ENCODE measurements at regions not wholly inside any gene's neighbourhood (a gene's known extent, or its start where the extent isn't known, plus 50 kb on each side); places are given as distances from the start of the nearest gene placed in this dataset.

- Mint-ChIP-seq H3K36me3 (no peaks in the 10 kb centered on the region), H3K4me3 (no peak overlapping the region), H3K4me1 (no peaks in the 10 kb centered on the region), H3K27me3 (no peaks in the 10 kb centered on the region), H3K27ac (no peak overlapping the region), H3K9me3 (peaks cover 0 to 33% (median 11%) of the 10 kb centered on the region in 7 donors)
- Histone ChIP-seq H3K36me3 (ENCODE audit: control insufficient read depth, insufficient read depth, low read length) (no peaks in the 10 kb centered on the region), H3K4me3 (ENCODE audit: low read depth, low read length) (no peak overlapping the region), H3K27ac (ENCODE audit: insufficient read depth, low read length, poor library complexity, severe bottlenecking) (no peak overlapping the region), H3K9me3 (ENCODE audit: control insufficient read depth in 2 of 2, low read length in 2 of 2) (no peaks in the 10 kb centered on the region), H3K4me1 (ENCODE audit: control insufficient read depth, insufficient read depth, low read length, poor library complexity, severe bottlenecking) (no peaks in the 10 kb centered on the region), H3K27me3 (ENCODE audit: control insufficient read depth, insufficient read depth, low read length) (no peaks in the 10 kb centered on the region)
- no peak for DNase-seq
- no peak for ATAC-seq (ENCODE audit: low read depth in 2 of 2)
These were observed 1935.3 kb upstream of the WWC1 start for GRCh38 chr5:166356096-166356495.

GRCh38 chr5:166358127-166358830 lies 1933.2 kb upstream of the WWC1 start:
- no peaks in the 10 kb centered on the region for H3K27me3 ChIP-seq (ENCODE audit: control insufficient read depth, insufficient read depth, low read length)
- Mint-ChIP-seq H3K27ac (no peak overlapping the region), H3K36me3 (no peaks in the 10 kb centered on the region), H3K4me1 (no peaks in the 10 kb centered on the region), H3K4me3 (no peak overlapping the region), H3K9me3 (peaks cover 0 to 41% (median 15%) of the 10 kb centered on the region in 7 donors), H3K27me3 (no peaks in the 10 kb centered on the region)
- ATAC-seq (ENCODE audit: low read depth in 2 of 2) (no peak), DNase-seq (no peak)
- no peak overlapping the region for H3K27ac ChIP-seq (ENCODE audit: insufficient read depth, low read length, poor library complexity, severe bottlenecking)
- no peaks in the 10 kb centered on the region for H3K9me3 ChIP-seq (ENCODE audit: control insufficient read depth in 2 of 2, low read length in 2 of 2)
- H3K4me1 ChIP-seq (ENCODE audit: control insufficient read depth, insufficient read depth, low read length, poor library complexity, severe bottlenecking) = no peaks in the 10 kb centered on the region
- no peaks in the 10 kb centered on the region for H3K36me3 ChIP-seq (ENCODE audit: control insufficient read depth, insufficient read depth, low read length)
- H3K4me3 ChIP-seq (ENCODE audit: low read depth, low read length) = no peak overlapping the region

- peaks cover 0 to 33% (median 7%) of the 10 kb centered on the region in 7 donors for H3K9me3 Mint-ChIP-seq
- Histone ChIP-seq H3K27ac (ENCODE audit: insufficient read depth, low read length, poor library complexity, severe bottlenecking) (no peak overlapping the region), H3K9me3 (ENCODE audit: control insufficient read depth in 2 of 2, low read length in 2 of 2) (peaks cover 3 to 9% of the 10 kb centered on the region in 2 experiments), H3K4me3 (ENCODE audit: low read depth, low read length) (no peak overlapping the region), H3K4me1 (ENCODE audit: control insufficient read depth, insufficient read depth, low read length, poor library complexity, severe bottlenecking) (no peaks in the 10 kb centered on the region), H3K27me3 (ENCODE audit: control insufficient read depth, insufficient read depth, low read length) (no peaks in the 10 kb centered on the region), H3K36me3 (ENCODE audit: control insufficient read depth, insufficient read depth, low read length) (no peaks in the 10 kb centered on the region)
- H3K27me3 Mint-ChIP-seq = no peaks in the 10 kb centered on the region
- H3K4me1 Mint-ChIP-seq = no peaks in the 10 kb centered on the region
- H3K27ac Mint-ChIP-seq = no peak overlapping the region
- no peak for DNase-seq
- H3K4me3 Mint-ChIP-seq = no peak overlapping the region
- no peaks in the 10 kb centered on the region for H3K36me3 Mint-ChIP-seq
- no peak for ATAC-seq (ENCODE audit: low read depth in 2 of 2)
These were observed 1928.2 kb upstream of the WWC1 start for GRCh38 chr5:166363087-166363760.

- no peaks in the 10 kb centered on the region for H3K36me3 Mint-ChIP-seq
- H3K4me1 Mint-ChIP-seq = no peaks in the 10 kb centered on the region
- H3K27me3 Mint-ChIP-seq = no peaks in the 10 kb centered on the region
- Histone ChIP-seq H3K27ac (ENCODE audit: insufficient read depth, low read length, poor library complexity, severe bottlenecking) (no peak overlapping the region), H3K4me1 (ENCODE audit: control insufficient read depth, insufficient read depth, low read length, poor library complexity, severe bottlenecking) (no peaks in the 10 kb centered on the region), H3K36me3 (ENCODE audit: control insufficient read depth, insufficient read depth, low read length) (no peaks in the 10 kb centered on the region), H3K27me3 (ENCODE audit: control insufficient read depth, insufficient read depth, low read length) (no peaks in the 10 kb centered on the region), H3K4me3 (ENCODE audit: low read depth, low read length) (no peak overlapping the region), H3K9me3 (ENCODE audit: control insufficient read depth in 2 of 2, low read length in 2 of 2) (peaks cover 3 to 9% of the 10 kb centered on the region in 2 experiments)
- no peak overlapping the region for H3K4me3 Mint-ChIP-seq
- ATAC-seq (ENCODE audit: low read depth in 2 of 2) (no peak), DNase-seq (no peak)
- no peak overlapping the region for H3K27ac Mint-ChIP-seq
- peaks cover 0 to 28% (median 9%) of the 10 kb centered on the region in 7 donors for H3K9me3 Mint-ChIP-seq
These were observed 1926.3 kb upstream of the WWC1 start for GRCh38 chr5:166365164-166365563.

GRCh38 chr5:166367391-166367790 lies 1924.1 kb upstream of the WWC1 start:
- Histone ChIP-seq H3K36me3 (ENCODE audit: control insufficient read depth, insufficient read depth, low read length) (no peaks in the 10 kb centered on the region), H3K9me3 (ENCODE audit: control insufficient read depth in 2 of 2, low read length in 2 of 2) (peaks cover 3 to 15% of the 10 kb centered on the region in 2 experiments), H3K4me3 (ENCODE audit: low read depth, low read length) (no peak overlapping the region), H3K4me1 (ENCODE audit: control insufficient read depth, insufficient read depth, low read length, poor library complexity, severe bottlenecking) (no peaks in the 10 kb centered on the region), H3K27ac (ENCODE audit: insufficient read depth, low read length, poor library complexity, severe bottlenecking) (no peak overlapping the region), H3K27me3 (ENCODE audit: control insufficient read depth, insufficient read depth, low read length) (no peaks in the 10 kb centered on the region)
- ATAC-seq (ENCODE audit: low read depth in 2 of 2) (no peak), DNase-seq (no peak)
- H3K27me3 Mint-ChIP-seq = no peaks in the 10 kb centered on the region
- peaks cover 0 to 21% (median 8%) of the 10 kb centered on the region in 7 donors for H3K9me3 Mint-ChIP-seq
- H3K4me3 Mint-ChIP-seq = no peak overlapping the region
- no peak overlapping the region for H3K27ac Mint-ChIP-seq
- no peaks in the 10 kb centered on the region for H3K36me3 Mint-ChIP-seq
- H3K4me1 Mint-ChIP-seq = no peaks in the 10 kb centered on the region

GRCh38 chr5:166369346-166369745 lies 1922.1 kb upstream of the WWC1 start:
- no peaks in the 10 kb centered on the region for H3K36me3 Mint-ChIP-seq
- no peak for DNase-seq
- H3K4me1 Mint-ChIP-seq = no peaks in the 10 kb centered on the region
- no peak overlapping the region for H3K27ac ChIP-seq (ENCODE audit: insufficient read depth, low read length, poor library complexity, severe bottlenecking)
- H3K36me3 ChIP-seq (ENCODE audit: control insufficient read depth, insufficient read depth, low read length) = no peaks in the 10 kb centered on the region
- no peaks in the 10 kb centered on the region for H3K27me3 ChIP-seq (ENCODE audit: control insufficient read depth, insufficient read depth, low read length)
- no peak for ATAC-seq (ENCODE audit: low read depth in 2 of 2)
- H3K27ac Mint-ChIP-seq = no peak overlapping the region
- peaks cover 0 to 11% (median 3%) of the 10 kb centered on the region in 7 donors for H3K9me3 Mint-ChIP-seq
- H3K4me3 Mint-ChIP-seq = no peak overlapping the region
- H3K9me3 ChIP-seq (ENCODE audit: control insufficient read depth in 2 of 2, low read length in 2 of 2) = peaks cover 3 to 8% of the 10 kb centered on the region in 2 experiments
- H3K4me1 ChIP-seq (ENCODE audit: control insufficient read depth, insufficient read depth, low read length, poor library complexity, severe bottlenecking) = no peaks in the 10 kb centered on the region
- no peaks in the 10 kb centered on the region for H3K27me3 Mint-ChIP-seq
- H3K4me3 ChIP-seq (ENCODE audit: low read depth, low read length) = no peak overlapping the region

GRCh38 chr5:166369807-166370206 lies 1921.6 kb upstream of the WWC1 start:
- H3K36me3 Mint-ChIP-seq = no peaks in the 10 kb centered on the region
- Histone ChIP-seq H3K27ac (ENCODE audit: insufficient read depth, low read length, poor library complexity, severe bottlenecking) (no peak overlapping the region), H3K27me3 (ENCODE audit: control insufficient read depth, insufficient read depth, low read length) (no peaks in the 10 kb centered on the region), H3K4me1 (ENCODE audit: control insufficient read depth, insufficient read depth, low read length, poor library complexity, severe bottlenecking) (no peaks in the 10 kb centered on the region), H3K36me3 (ENCODE audit: control insufficient read depth, insufficient read depth, low read length) (no peaks in the 10 kb centered on the region), H3K4me3 (ENCODE audit: low read depth, low read length) (no peak overlapping the region), H3K9me3 (ENCODE audit: control insufficient read depth in 2 of 2, low read length in 2 of 2) (peaks cover 3 to 6% of the 10 kb centered on the region in 2 experiments)
- no peak overlapping the region for H3K4me3 Mint-ChIP-seq
- H3K9me3 Mint-ChIP-seq = peaks cover 0 to 11% (median 3%) of the 10 kb centered on the region in 7 donors
- DNase-seq (no peak), ATAC-seq (ENCODE audit: low read depth in 2 of 2) (no peak)
- H3K4me1 Mint-ChIP-seq = no peaks in the 10 kb centered on the region
- H3K27me3 Mint-ChIP-seq = no peaks in the 10 kb centered on the region
- no peak overlapping the region for H3K27ac Mint-ChIP-seq
